ENCODE measurements at regions not wholly inside any gene's neighbourhood (a gene's known extent, or its start where the extent isn't known, plus 50 kb on each side); places are given as distances from the start of the nearest gene placed in this dataset.

DNA sequence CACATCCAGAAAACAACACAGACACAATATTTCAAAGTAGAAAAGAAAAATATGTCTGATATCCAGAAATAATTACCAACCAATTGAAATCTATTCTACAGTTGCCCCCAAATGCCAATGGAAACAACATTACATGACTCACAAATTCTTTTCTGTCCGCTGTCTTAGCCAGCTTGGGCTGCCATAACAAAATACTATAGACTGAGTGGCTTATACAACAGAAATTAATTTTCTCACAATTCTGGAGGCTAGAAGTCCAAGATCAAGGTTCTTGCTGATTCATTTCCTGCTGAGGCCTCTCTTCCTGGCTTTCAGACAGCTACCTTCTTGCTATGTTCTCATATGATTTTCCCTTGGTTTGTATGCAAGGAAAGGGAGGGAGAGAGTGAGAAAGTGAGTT lies 698.1 kb downstream of the DHX35 start:
- no peaks in the 10 kb centered on the region for H3K4me1 ChIP-seq (ENCODE audit: control insufficient read depth, insufficient read depth, low read length)
- no peak overlapping the region for H3K4me3 ChIP-seq (ENCODE audit: low read depth, low read length)
- H3K27me3 ChIP-seq (ENCODE audit: control insufficient read depth, insufficient read depth, low read length), result no peaks in the 10 kb centered on the region
- H3K9me3 ChIP-seq (ENCODE audit: control insufficient read depth, insufficient read depth, low read length), result no peaks in the 10 kb centered on the region
- no peaks in the 10 kb centered on the region for H3K36me3 ChIP-seq (ENCODE audit: control insufficient read depth, insufficient read depth, low read length)
- no peak overlapping the region for H3K9ac ChIP-seq (ENCODE audit: low read depth, low read length)

DNA sequence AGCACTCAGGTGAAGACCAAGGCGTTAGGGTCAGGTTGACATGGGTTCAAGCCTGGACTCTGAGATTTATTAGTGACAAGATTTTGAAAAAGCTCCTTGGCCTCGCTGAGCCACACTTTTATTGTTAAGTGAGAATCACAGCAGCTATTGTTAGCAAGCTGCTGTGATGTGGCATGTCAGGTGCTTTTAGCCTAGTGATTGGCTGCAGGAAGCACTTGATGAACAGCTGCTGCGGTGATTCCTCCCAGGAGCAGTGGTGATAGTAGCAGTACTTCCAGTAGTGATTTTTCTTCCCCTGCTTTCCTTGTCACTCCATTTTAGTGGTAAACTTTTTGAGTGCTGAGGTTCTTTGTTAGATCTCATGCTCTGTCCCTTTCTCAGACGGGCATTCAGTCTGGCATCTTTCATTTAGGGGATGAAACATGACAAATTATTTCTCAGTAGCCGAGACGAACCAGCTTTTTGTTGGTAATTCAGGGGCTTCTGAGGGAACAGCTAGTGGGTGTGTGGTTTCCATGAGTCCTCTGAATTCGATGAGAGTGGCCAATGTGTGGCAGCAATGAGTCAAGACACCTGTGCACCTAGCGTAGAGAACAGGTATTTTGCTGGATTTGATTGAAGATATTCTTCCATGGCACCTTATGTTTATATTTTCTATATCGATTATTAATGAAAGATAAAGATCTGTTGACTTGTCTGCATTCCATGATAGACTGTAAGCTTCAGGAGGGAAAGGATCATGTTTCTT lies 696.7 kb downstream of the DHX35 start:
- Histone ChIP-seq H3K36me3 (ENCODE audit: control insufficient read depth, insufficient read depth, low read length) (no peaks in the 10 kb centered on the region), H3K4me3 (ENCODE audit: low read depth, low read length) (no peak overlapping the region), H3K27me3 (ENCODE audit: control insufficient read depth, insufficient read depth, low read length) (no peaks in the 10 kb centered on the region), H3K4me1 (ENCODE audit: control insufficient read depth, insufficient read depth, low read length) (no peaks in the 10 kb centered on the region), H3K9me3 (ENCODE audit: control insufficient read depth, insufficient read depth, low read length) (no peaks in the 10 kb centered on the region), H3K9ac (ENCODE audit: low read depth, low read length) (no peak overlapping the region)

DNA sequence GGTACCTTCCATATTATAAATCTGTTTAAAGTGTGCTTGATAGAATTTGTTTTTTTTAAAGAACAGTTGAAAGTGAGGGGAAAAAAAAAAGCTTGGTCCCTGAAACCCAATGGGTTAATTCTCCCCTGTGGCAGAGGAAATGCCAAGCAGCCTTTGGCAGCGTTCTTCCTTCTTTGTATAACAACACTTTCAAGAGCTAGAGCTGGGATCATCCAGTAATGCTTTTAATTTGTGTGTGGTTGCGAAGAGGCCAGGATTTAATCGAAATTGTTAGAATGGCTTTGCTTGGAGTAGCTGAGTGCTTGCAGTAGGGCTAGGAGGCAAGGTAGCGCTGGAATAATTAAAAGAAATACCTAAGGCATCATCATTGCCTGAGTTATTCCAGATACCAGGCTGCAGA lies 692.0 kb downstream of the DHX35 start:
- Histone ChIP-seq H3K36me3 (ENCODE audit: control insufficient read depth, insufficient read depth, low read length) (no peaks in the 10 kb centered on the region), H3K4me3 (ENCODE audit: low read depth, low read length) (no peak overlapping the region), H3K27me3 (ENCODE audit: control insufficient read depth, insufficient read depth, low read length) (no peaks in the 10 kb centered on the region)

DNA sequence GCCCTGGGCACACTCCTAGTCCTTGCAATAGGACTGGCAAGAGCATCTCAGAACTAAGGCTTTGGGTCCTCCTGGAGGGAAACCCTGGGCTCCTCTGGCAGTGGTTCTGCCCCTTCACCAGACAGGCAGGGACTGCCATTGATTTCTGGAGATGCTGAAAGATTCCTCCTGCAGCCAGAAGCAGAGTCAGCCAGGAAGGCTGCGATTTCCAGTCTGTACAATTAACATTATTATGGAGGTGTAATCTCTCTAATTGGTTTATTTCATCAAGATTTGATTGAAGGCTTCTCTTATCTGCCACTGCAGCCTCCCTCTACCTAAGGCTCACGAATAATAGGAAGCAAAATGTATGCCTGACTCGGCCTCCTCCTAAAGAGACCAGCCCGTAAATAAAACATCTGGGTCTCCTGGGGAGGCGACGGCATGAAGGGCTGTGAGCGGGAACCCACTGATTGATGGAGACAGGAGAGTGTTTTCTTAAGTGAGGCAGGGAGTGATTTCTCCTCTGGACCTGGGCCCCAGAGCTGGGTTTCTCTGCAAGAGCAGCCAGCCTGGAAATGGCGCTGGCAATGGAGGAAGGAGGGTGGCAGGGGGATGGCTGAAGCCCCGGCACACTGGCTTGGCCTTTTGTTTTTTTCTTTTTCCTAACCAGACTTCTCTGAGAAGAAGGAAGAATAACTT lies 689.6 kb downstream of the DHX35 start:
- Histone ChIP-seq H3K4me1 (ENCODE audit: control insufficient read depth, insufficient read depth, low read length) (peaks cover 3% of the 10 kb centered on the region), H3K9me3 (ENCODE audit: control insufficient read depth, insufficient read depth, low read length) (no peaks in the 10 kb centered on the region), H3K9ac (ENCODE audit: low read depth, low read length) (no peak overlapping the region), H3K4me3 (ENCODE audit: low read depth, low read length) (no peak overlapping the region), H3K27me3 (ENCODE audit: control insufficient read depth, insufficient read depth, low read length) (no peaks in the 10 kb centered on the region), H3K36me3 (ENCODE audit: control insufficient read depth, insufficient read depth, low read length) (no peaks in the 10 kb centered on the region)

More for the DNA sequence above, 692.0 kb downstream of the DHX35 start:
- H3K9ac ChIP-seq (ENCODE audit: low read depth, low read length), result no peak overlapping the region
- no peaks in the 10 kb centered on the region for H3K9me3 ChIP-seq (ENCODE audit: control insufficient read depth, insufficient read depth, low read length)
- no peaks in the 10 kb centered on the region for H3K4me1 ChIP-seq (ENCODE audit: control insufficient read depth, insufficient read depth, low read length)

DNA sequence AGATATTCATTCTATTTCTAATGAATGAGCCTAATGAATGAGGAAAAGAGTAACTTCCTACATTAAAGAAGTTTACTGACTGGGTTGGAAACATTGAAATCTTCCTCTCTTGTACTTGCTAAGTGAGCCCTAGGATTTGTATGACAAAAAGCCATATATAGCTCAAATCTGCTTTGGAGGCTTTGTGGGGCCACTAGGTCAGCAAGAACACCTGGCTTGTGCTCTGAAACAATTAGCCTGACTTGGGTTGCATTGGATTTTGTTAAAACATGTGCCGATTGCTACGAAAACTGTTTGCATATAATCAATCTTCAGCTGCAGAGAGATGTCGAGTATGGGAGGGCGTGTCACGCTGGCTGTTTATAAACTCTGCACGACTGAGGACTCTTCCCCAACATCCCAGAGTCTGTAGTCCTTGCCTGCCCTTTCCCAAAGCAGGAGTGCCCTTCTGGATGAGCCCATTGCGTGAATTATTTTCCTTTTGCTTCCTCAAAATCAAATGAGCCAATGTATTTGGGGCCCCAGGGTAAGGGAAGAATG lies 684.8 kb downstream of the DHX35 start:
- no peaks in the 10 kb centered on the region for H3K27me3 ChIP-seq (ENCODE audit: control insufficient read depth, insufficient read depth, low read length)
- H3K4me1 ChIP-seq (ENCODE audit: control insufficient read depth, insufficient read depth, low read length), result peaks cover 3% of the 10 kb centered on the region
- no peaks in the 10 kb centered on the region for H3K36me3 ChIP-seq (ENCODE audit: control insufficient read depth, insufficient read depth, low read length)
- no peaks in the 10 kb centered on the region for H3K9me3 ChIP-seq (ENCODE audit: control insufficient read depth, insufficient read depth, low read length)
- H3K9ac ChIP-seq (ENCODE audit: low read depth, low read length), result no peak overlapping the region
- H3K4me3 ChIP-seq (ENCODE audit: low read depth, low read length), result no peak overlapping the region

DNA sequence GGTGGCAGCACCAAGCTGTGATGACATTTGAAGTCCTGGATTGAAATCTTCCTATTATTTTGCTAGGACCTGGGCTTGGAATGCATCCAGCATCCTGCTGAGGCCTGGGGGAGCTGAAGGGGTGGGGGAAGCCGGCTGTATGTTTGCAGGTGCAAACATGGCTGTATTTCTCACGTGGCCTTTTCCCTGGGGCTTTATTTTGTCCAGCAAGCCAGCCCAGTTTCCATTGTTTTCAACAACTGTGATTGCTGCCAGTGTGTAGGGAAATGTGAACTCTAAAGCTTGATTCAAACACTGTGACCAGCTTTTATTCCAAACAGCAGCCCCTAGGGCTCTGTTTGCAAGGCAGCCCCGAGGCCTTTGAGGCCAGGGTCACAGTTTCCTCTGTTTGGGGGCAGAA lies 683.0 kb downstream of the DHX35 start:
- no peaks in the 10 kb centered on the region for H3K36me3 ChIP-seq (ENCODE audit: control insufficient read depth, insufficient read depth, low read length)
- no peaks in the 10 kb centered on the region for H3K27me3 ChIP-seq (ENCODE audit: control insufficient read depth, insufficient read depth, low read length)
- H3K4me3 ChIP-seq (ENCODE audit: low read depth, low read length), result no peak overlapping the region
- no peak overlapping the region for H3K9ac ChIP-seq (ENCODE audit: low read depth, low read length)
- H3K9me3 ChIP-seq (ENCODE audit: control insufficient read depth, insufficient read depth, low read length), result no peaks in the 10 kb centered on the region
- H3K4me1 ChIP-seq (ENCODE audit: control insufficient read depth, insufficient read depth, low read length), result peaks cover 3% of the 10 kb centered on the region

DNA sequence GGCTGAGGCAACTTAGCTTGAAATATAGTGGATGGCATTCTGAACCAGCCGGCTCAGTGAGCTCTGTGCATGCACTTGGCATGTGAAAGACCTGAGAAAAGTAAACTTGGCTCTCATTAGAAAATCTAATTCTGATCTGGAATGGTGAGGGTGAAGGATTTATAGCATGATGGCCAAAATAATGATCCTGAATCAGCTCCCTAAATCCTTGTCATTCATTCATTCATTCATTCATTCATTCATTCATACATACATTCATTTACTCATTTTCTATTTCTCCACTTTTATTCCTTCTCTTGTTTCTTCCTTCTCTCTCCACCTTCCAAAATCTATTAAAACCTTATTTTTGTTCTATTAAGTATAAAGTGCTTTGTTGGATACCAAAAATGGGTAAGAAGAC lies 681.1 kb downstream of the DHX35 start:
- no peak overlapping the region for H3K4me3 ChIP-seq (ENCODE audit: low read depth, low read length)
- H3K9me3 ChIP-seq (ENCODE audit: control insufficient read depth, insufficient read depth, low read length), result no peaks in the 10 kb centered on the region
- H3K27me3 ChIP-seq (ENCODE audit: control insufficient read depth, insufficient read depth, low read length), result no peaks in the 10 kb centered on the region
- H3K36me3 ChIP-seq (ENCODE audit: control insufficient read depth, insufficient read depth, low read length), result no peaks in the 10 kb centered on the region
- peaks cover 3% of the 10 kb centered on the region for H3K4me1 ChIP-seq (ENCODE audit: control insufficient read depth, insufficient read depth, low read length)
- no peak overlapping the region for H3K9ac ChIP-seq (ENCODE audit: low read depth, low read length)

DNA sequence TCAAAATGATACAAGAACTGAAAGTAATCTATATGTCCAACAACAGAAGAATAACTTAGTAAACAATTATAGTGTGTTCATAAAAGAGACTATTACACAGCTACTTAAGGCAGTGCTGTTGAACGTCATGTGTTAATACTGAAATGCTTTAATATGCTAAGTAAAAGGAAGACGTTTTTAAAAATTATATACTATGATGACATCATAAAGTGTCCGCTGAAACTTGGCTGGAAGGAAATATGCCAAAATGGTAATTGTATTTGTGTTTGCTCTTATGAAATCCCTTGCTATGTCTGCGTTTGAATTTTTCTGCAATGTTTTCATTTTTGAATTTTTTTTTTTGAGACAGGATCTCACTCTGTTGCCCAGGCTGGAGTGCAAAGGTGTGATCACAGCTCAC lies 679.3 kb downstream of the DHX35 start:
- Histone ChIP-seq H3K4me3 (ENCODE audit: low read depth, low read length) (no peak overlapping the region), H3K9me3 (ENCODE audit: control insufficient read depth, insufficient read depth, low read length) (no peaks in the 10 kb centered on the region), H3K36me3 (ENCODE audit: control insufficient read depth, insufficient read depth, low read length) (no peaks in the 10 kb centered on the region), H3K9ac (ENCODE audit: low read depth, low read length) (no peak overlapping the region), H3K27me3 (ENCODE audit: control insufficient read depth, insufficient read depth, low read length) (no peaks in the 10 kb centered on the region), H3K4me1 (ENCODE audit: control insufficient read depth, insufficient read depth, low read length) (no peaks in the 10 kb centered on the region)

DNA sequence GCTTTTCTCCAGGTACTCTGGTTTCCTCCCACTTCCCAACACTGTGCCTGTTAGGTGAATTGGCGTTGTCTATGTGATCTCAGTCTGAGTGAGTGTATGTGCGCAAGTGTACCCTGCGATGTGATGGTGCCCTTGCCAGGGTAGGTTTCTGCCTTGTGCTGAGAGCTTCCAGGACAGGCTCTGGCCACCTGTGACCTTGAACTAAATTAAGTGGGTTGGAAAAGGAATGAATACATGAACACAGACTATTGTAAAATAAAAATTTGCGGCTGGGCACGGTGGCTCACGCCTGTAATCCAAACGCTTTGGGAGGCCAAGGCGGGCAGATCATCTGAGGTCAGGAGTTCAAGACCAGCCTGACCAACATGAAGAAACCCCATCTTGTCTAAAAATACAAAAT lies 678.0 kb downstream of the DHX35 start:
- no peaks in the 10 kb centered on the region for H3K4me1 ChIP-seq (ENCODE audit: control insufficient read depth, insufficient read depth, low read length)
- no peak overlapping the region for H3K9ac ChIP-seq (ENCODE audit: low read depth, low read length)
- H3K27me3 ChIP-seq (ENCODE audit: control insufficient read depth, insufficient read depth, low read length), result no peaks in the 10 kb centered on the region
- H3K36me3 ChIP-seq (ENCODE audit: control insufficient read depth, insufficient read depth, low read length), result no peaks in the 10 kb centered on the region
- no peaks in the 10 kb centered on the region for H3K9me3 ChIP-seq (ENCODE audit: control insufficient read depth, insufficient read depth, low read length)
- no peak overlapping the region for H3K4me3 ChIP-seq (ENCODE audit: low read depth, low read length)

DNA sequence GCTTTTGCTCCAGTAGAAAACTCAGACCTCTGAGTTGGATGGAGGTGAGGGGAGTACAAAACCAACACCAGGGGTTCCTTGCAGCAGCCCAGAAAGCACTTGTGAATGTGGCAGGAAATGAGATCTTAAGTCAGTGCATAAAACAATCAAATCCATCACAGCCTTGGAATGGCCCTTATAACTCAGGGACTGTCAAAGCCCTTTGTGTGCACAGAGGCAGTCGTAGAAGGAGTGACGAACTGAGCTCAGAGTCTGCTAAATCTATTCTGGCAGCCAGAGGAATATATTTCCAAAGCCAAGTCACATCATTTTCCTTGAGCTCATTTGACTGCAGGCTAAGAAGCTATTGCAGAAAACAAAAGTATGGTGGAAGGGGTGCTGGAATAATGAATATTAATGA lies 676.6 kb downstream of the DHX35 start:
- no peaks in the 10 kb centered on the region for H3K36me3 ChIP-seq (ENCODE audit: control insufficient read depth, insufficient read depth, low read length)
- no peaks in the 10 kb centered on the region for H3K4me1 ChIP-seq (ENCODE audit: control insufficient read depth, insufficient read depth, low read length)
- H3K9ac ChIP-seq (ENCODE audit: low read depth, low read length), result no peak overlapping the region
- H3K4me3 ChIP-seq (ENCODE audit: low read depth, low read length), result no peak overlapping the region
- H3K9me3 ChIP-seq (ENCODE audit: control insufficient read depth, insufficient read depth, low read length), result no peaks in the 10 kb centered on the region
- H3K27me3 ChIP-seq (ENCODE audit: control insufficient read depth, insufficient read depth, low read length), result no peaks in the 10 kb centered on the region

DNA sequence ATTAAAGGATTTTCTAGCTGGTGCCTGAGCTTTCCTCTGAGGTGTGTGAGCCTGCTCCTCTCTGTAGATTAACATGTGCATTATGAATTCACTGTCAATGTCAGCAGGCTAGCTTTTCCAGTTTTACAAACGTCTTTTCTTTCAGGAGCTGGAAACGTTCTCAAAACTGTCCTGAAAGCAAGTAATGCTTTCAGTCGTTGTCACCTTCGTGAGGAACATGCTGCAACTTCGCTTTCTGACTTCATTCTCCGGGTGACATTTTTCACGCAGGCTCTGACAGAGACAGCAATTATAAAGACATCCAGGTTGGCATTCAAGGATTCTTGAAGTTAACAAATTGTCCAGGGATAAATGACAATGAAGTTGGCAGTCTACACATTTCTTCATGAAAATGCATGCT lies 671.5 kb downstream of the DHX35 start:
- Histone ChIP-seq H3K4me1 (ENCODE audit: control insufficient read depth, insufficient read depth, low read length) (no peaks in the 10 kb centered on the region), H3K9me3 (ENCODE audit: control insufficient read depth, insufficient read depth, low read length) (no peaks in the 10 kb centered on the region), H3K36me3 (ENCODE audit: control insufficient read depth, insufficient read depth, low read length) (no peaks in the 10 kb centered on the region), H3K4me3 (ENCODE audit: low read depth, low read length) (no peak overlapping the region), H3K27me3 (ENCODE audit: control insufficient read depth, insufficient read depth, low read length) (no peaks in the 10 kb centered on the region), H3K9ac (ENCODE audit: low read depth, low read length) (no peak overlapping the region)

DNA sequence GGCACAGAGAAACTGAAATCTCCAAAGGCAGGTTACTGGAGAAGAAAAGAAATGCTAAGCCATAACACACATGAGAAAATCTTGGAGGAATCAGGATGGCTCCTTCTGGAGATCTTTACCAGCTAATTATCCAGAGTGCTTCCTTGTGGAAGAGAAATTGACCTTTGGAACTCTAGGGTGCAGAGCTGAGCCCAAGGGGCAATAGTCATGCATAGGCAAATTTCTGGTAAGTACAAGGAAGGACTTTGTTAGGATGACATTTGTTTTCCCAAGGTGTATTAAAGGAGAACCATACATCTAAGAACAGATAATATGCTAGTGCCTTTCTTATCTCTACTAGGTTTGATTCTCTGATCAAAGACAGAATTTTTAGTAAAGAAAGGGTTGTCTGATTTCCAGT lies 670.6 kb downstream of the DHX35 start:
- Histone ChIP-seq H3K4me1 (ENCODE audit: control insufficient read depth, insufficient read depth, low read length) (no peaks in the 10 kb centered on the region), H3K36me3 (ENCODE audit: control insufficient read depth, insufficient read depth, low read length) (no peaks in the 10 kb centered on the region), H3K27me3 (ENCODE audit: control insufficient read depth, insufficient read depth, low read length) (no peaks in the 10 kb centered on the region), H3K4me3 (ENCODE audit: low read depth, low read length) (no peak overlapping the region), H3K9me3 (ENCODE audit: control insufficient read depth, insufficient read depth, low read length) (no peaks in the 10 kb centered on the region), H3K9ac (ENCODE audit: low read depth, low read length) (no peak overlapping the region)
